NB4 (cell line): ENCODE measurements at regions not wholly inside any gene's neighbourhood (a gene's known extent, or its start where the extent isn't known, plus 50 kb on each side); places are given as distances from the start of the nearest gene placed in this dataset.
"Not testable (repeated sequence)": the region's sequence is repeated elsewhere in the genome, so short reads cannot be mapped to it uniquely, and the experiment has no call there.

Experiments
- DNase-seq: peaks from one replicate; pipeline ENCODE4 v3.0.0; 2010; ENCODE audit warnings: low read depth
- H3K4me3 ChIP-seq: one replicate; pipeline ENCODE4 v1.5.1; 2011; ENCODE audit warnings: mild to moderate bottlenecking, low read depth, low read length, moderate library complexity
- CTCF ChIP-seq: IDR thresholded peaks from one replicate; pipeline ENCODE4 v1.5.1; 2012; ENCODE audit warnings: low read depth, low read length
- MAX ChIP-seq: IDR thresholded peaks from 2 replicates; pipeline ENCODE4 v1.6.1; 2011; ENCODE audit warnings: low read depth, low read length
- MYC ChIP-seq: IDR thresholded peaks from 2 replicates; pipeline ENCODE4 v1.6.1; 2011; ENCODE audit warnings: low read depth, low read length
- POLR2A ChIP-seq: IDR thresholded peaks from 2 replicates; pipeline ENCODE4 v1.6.1; 2011; ENCODE audit warnings: mild to moderate bottlenecking; ENCODE audit not compliant: insufficient read length; ENCODE audit errors: extremely low read depth

GRCh38 chr7:115603416-115603815 lies 427.1 kb downstream of the TFEC start:
- DNase-seq = peak; percentile 9
- no peak overlapping the region for H3K4me3 ChIP-seq
- TF ChIP-seq MYC = no peak
- no peak for TF ChIP-seq MAX
- TF ChIP-seq POLR2A = no peak

- no peak for DNase-seq
- H3K4me3 ChIP-seq = no peak overlapping the region
- TF ChIP-seq CTCF = no peak
- TF ChIP-seq MYC = no peak
- no peak for TF ChIP-seq MAX
- TF ChIP-seq POLR2A = no peak
These were observed 430.4 kb downstream of the TFEC start for GRCh38 chr7:115600207-115600606.

GRCh38 chr7:115599184-115599583 lies 431.4 kb downstream of the TFEC start:
- H3K4me3 ChIP-seq, DNase-seq: not testable (repeated sequence)

- not testable (repeated sequence) for DNase-seq
These were observed 433.3 kb downstream of the TFEC start for GRCh38 chr7:115597220-115597619.

GRCh38 chr7:115593111-115593510 lies 437.5 kb downstream of the TFEC start:
- no peak for DNase-seq
- H3K4me3 ChIP-seq = no peak overlapping the region
- TF ChIP-seq MAX (no peak), POLR2A (no peak), MYC (no peak), CTCF (no peak)

More at GRCh38 chr7:115597220-115597619, 433.3 kb downstream of the TFEC start:
- H3K4me3 ChIP-seq = not testable (repeated sequence)

- H3K4me3 ChIP-seq = no peak overlapping the region
- TF ChIP-seq MAX (no peak), POLR2A (no peak)
- DNase-seq = no peak
These were observed 445.4 kb downstream of the TFEC start for GRCh38 chr7:115585015-115585718.

- DNase-seq = no peak
- H3K4me3 ChIP-seq = no peak overlapping the region
- TF ChIP-seq CTCF = no peak
- TF ChIP-seq POLR2A = no peak
- TF ChIP-seq MAX = no peak
- TF ChIP-seq MYC = no peak
These were observed 447.6 kb downstream of the TFEC start for GRCh38 chr7:115582956-115583355.

GRCh38 chr7:115578576-115578975 lies 452.0 kb downstream of the TFEC start:
- no peak overlapping the region for H3K4me3 ChIP-seq
- DNase-seq = no peak
- TF ChIP-seq CTCF = no peak
- TF ChIP-seq MAX = no peak
- TF ChIP-seq MYC = no peak
- no peak for TF ChIP-seq POLR2A
